BE2C (cell line): ENCODE measurements at regions not wholly inside any gene's neighbourhood (a gene's known extent, or its start where the extent isn't known, plus 50 kb on each side); places are given as distances from the start of the nearest gene placed in this dataset.

Source experiments
- DNase-seq: peaks from one replicate; pipeline ENCODE4 v3.0.0-alpha.2; 2020
- H3K27me3 ChIP-seq: fragments of 250-450 bp; sonication (Bioruptor Pico); 2 replicates; pipeline ENCODE4 v1.5.1; 2020; ENCODE audit warnings: mild to moderate bottlenecking
- H3K36me3 ChIP-seq: fragments of 250-450 bp; sonication (Bioruptor Pico); 2 replicates; pipeline ENCODE4 v1.5.1; 2020; ENCODE audit warnings: mild to moderate bottlenecking
- H3K4me1 ChIP-seq: fragments of 250-450 bp; sonication (Bioruptor Pico); 2 replicates; pipeline ENCODE4 v1.5.1; 2020
- H3K4me3 ChIP-seq: 2 replicates; pipeline ENCODE4 v1.5.1; 2011; ENCODE audit warnings: low read depth, low read length
- H3K9me3 ChIP-seq: fragments of 250-450 bp; sonication (Bioruptor Pico); 2 replicates; pipeline ENCODE4 v1.5.1; 2020
- TF ChIP-seq, protein P1 (sequence below): IDR thresholded peaks from 2 replicates; pipeline ENCODE4 v1.5.1; 2012; ENCODE audit warnings: mild to moderate bottlenecking, low read depth, low read length

DNA sequence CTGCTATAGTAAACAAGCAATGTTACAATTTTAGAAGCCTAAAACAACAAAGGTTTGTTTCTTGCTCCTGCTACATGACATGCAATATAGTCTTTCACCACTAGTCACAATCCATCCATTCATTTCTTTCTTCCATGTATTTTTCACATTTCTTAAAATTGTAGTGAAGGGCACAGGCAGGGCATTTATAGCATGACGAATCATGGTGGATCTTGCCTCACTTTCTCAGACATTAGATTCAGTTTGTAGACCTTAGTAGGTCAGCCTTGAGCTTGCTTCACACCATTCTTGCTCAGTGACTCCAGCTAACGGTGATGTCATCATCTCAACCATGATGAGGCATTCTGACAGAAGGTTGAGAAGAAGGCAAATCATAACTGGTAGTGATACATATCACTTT lies 546.8 kb downstream of the TBL1XR1 start:
- Histone ChIP-seq H3K4me3 (no peak overlapping the region), H3K27me3 (no peaks in the 10 kb centered on the region), H3K4me1 (peaks cover 15% of the 10 kb centered on the region), H3K36me3 (no peaks in the 10 kb centered on the region), H3K9me3 (no peaks in the 10 kb centered on the region)
- TF ChIP-seq, protein P1, sequence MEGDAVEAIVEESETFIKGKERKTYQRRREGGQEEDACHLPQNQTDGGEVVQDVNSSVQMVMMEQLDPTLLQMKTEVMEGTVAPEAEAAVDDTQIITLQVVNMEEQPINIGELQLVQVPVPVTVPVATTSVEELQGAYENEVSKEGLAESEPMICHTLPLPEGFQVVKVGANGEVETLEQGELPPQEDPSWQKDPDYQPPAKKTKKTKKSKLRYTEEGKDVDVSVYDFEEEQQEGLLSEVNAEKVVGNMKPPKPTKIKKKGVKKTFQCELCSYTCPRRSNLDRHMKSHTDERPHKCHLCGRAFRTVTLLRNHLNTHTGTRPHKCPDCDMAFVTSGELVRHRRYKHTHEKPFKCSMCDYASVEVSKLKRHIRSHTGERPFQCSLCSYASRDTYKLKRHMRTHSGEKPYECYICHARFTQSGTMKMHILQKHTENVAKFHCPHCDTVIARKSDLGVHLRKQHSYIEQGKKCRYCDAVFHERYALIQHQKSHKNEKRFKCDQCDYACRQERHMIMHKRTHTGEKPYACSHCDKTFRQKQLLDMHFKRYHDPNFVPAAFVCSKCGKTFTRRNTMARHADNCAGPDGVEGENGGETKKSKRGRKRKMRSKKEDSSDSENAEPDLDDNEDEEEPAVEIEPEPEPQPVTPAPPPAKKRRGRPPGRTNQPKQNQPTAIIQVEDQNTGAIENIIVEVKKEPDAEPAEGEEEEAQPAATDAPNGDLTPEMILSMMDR, result peak; percentile 23
- DNase-seq, result no peak

DNA sequence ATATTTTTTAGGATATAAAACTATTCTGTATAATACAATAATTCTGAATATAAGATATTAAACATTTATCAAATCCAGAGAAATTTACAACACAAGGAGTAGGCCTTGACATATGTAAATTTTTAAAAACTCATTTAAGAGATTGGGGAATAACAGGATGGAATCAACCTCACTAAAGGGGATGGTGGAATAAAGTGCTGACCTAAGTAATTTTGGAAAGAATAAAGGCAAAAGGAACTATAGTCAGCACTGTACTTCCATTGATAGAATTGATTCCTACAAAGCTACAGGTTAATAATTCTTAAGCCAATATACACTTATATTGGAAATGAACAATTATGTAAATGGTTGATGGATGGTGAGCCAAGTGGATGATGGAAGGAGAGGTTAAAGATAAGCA lies 549.3 kb downstream of the TBL1XR1 start:
- Histone ChIP-seq H3K27me3 (no peaks in the 10 kb centered on the region), H3K4me3 (no peak overlapping the region), H3K4me1 (no peaks in the 10 kb centered on the region; the same call in 1 of the 2 replicates), H3K36me3 (no peaks in the 10 kb centered on the region), H3K9me3 (no peaks in the 10 kb centered on the region)
- TF ChIP-seq, protein P1, result no peak
- DNase-seq, result no peak

- Histone ChIP-seq H3K9me3 (no peaks in the 10 kb centered on the region; the same call in 1 of the 2 replicates), H3K27me3 (no peaks in the 10 kb centered on the region), H3K4me3 (no peak overlapping the region), H3K4me1 (peaks cover 4% of the 10 kb centered on the region; the same call in 1 of the 2 replicates), H3K36me3 (no peaks in the 10 kb centered on the region)
- peak; percentile 25 for DNase-seq
- TF ChIP-seq, protein P1, result peak; percentile 40
Measured at GRCh38 chr3:176633511-176633910, 563.8 kb downstream of the TBL1XR1 start.

GRCh38 chr3:176632925-176633324 lies 564.4 kb downstream of the TBL1XR1 start:
- no peaks in the 10 kb centered on the region for H3K36me3 ChIP-seq
- peaks cover 4% of the 10 kb centered on the region; the same call in 1 of the 2 replicates for H3K4me1 ChIP-seq
- no peaks in the 10 kb centered on the region; the same call in 1 of the 2 replicates for H3K9me3 ChIP-seq
- no peak for DNase-seq
- H3K4me3 ChIP-seq, result no peak overlapping the region
- H3K27me3 ChIP-seq, result no peaks in the 10 kb centered on the region
- TF ChIP-seq, protein P1, result no peak

DNA sequence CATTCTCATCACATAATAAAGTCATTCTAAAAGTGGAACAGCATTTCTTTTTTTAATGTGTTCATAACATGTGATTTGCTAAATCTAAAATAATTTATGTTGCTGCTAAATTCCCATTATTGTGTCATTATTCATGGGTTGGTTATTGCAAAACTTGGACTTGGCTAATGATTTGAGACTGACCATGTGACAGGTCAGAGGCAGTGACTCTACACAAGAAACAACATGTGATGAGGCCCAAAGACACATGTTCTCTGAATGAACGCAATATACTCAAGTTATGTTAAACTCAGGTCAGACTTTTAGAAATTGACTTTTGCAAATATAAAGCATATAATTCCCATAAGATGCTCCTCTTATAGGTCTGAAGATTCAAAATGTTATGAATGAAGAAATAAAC lies 566.1 kb downstream of the TBL1XR1 start:
- H3K36me3 ChIP-seq, result no peaks in the 10 kb centered on the region
- H3K4me1 ChIP-seq, result peaks cover 4% of the 10 kb centered on the region; the same call in 1 of the 2 replicates
- DNase-seq, result no peak
- H3K27me3 ChIP-seq, result no peaks in the 10 kb centered on the region
- TF ChIP-seq, protein P1, result no peak
- H3K9me3 ChIP-seq, result no peaks in the 10 kb centered on the region; the same call in 1 of the 2 replicates
- H3K4me3 ChIP-seq, result no peak overlapping the region

DNA sequence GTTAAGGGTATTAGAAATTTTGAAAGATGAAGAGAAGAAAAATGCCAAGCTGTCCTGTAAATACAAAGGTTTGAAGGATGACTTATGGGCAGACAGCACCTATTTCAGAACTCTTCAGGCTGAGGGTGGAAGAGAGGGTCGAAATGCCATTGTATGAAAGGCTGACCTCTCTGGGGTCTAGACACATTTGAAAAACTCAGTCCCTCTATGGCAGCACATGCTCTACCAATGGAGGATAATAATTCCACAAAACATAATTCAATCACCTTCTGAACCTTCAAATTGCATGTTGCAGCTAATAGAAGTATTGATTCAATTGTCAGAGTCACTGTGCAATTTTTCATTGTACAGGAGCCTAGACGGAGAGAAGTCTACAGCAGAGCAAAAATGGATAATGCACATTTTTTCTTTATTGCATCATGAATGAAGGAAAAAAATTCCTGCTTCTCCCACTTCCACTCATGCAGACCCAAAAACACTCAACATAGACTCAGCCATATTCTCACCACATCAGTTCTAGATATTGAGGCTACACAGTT lies 569.1 kb downstream of the TBL1XR1 start:
- no peak for DNase-seq
- TF ChIP-seq, protein P1, result no peak
- Histone ChIP-seq H3K27me3 (no peaks in the 10 kb centered on the region), H3K4me3 (no peak overlapping the region), H3K4me1 (0 out of 2 replicates have a peak, but pooled peaks cover 4% of the 10 kb centered on the region), H3K9me3 (no peaks in the 10 kb centered on the region; the same call in 1 of the 2 replicates), H3K36me3 (no peaks in the 10 kb centered on the region)
